Spleen (tissue), 11 donors: ENCODE measurements at regions not wholly inside any gene's neighbourhood (a gene's known extent, or its start where the extent isn't known, plus 50 kb on each side); places are given as distances from the start of the nearest gene placed in this dataset.
A peak's percentile ranks its signal among the peaks of the same experiment; 100 is the strongest.

Source experiments
- DNase-seq: peaks from one replicate; pipeline ENCODE4 v3.0.0-alpha.2; 2020
- H3K27ac ChIP-seq, 8 donors: fragments of 200-600 bp; sonication (generic) in 7 of 8; 1 replicate in 4 of 8; 2 replicates in 4 of 8; pipeline versions ENCODE4 v1.5.0 to v1.8.0; 2016 to 2021; ENCODE audit warnings: inconsistent platforms in 4 of 8, mild to moderate bottlenecking in 4 of 8, moderate library complexity in 1 of 8
- H3K27me3 ChIP-seq, 7 donors: fragments of 200-600 bp; sonication (generic) in 6 of 7; replicated peaks in 1 of 7; 1 replicate in 4 of 7; 2 replicates in 3 of 7; pipeline versions ENCODE4 v1.5.0 to v1.8.0; 2016 to 2021; ENCODE audit warnings: inconsistent platforms in 3 of 7, mild to moderate bottlenecking in 1 of 7
- H3K36me3 ChIP-seq, 6 donors: fragments of 200-600 bp; sonication (generic) in 5 of 6; 1 replicate in 4 of 6; 2 replicates in 2 of 6; pipeline versions ENCODE4 v1.5.0 to v1.8.0; 2016 to 2021; ENCODE audit warnings: inconsistent platforms in 2 of 6
- H3K4me1 ChIP-seq, 6 donors: fragments of 200-600 bp; sonication (generic) in 5 of 6; 1 replicate in 3 of 6; 2 replicates in 3 of 6; pipeline versions ENCODE4 v1.5.0 to v1.8.0; 2016 to 2021; ENCODE audit warnings: inconsistent platforms in 3 of 6
- H3K4me3 ChIP-seq, 8 donors: fragments of 200-600 bp; sonication (generic) in 7 of 8; 1 replicate in 4 of 8; 2 replicates in 4 of 8; pipeline versions ENCODE4 v1.5.0 to v1.8.0; 2016 to 2021; ENCODE audit warnings: inconsistent platforms in 4 of 8, mild to moderate bottlenecking in 4 of 8, moderate library complexity in 2 of 8
- H3K9me3 ChIP-seq, 8 donors: fragments of 200-600 bp; sonication (generic) in 7 of 8; 1 replicate in 4 of 8; 2 replicates in 4 of 8; pipeline versions ENCODE4 v1.5.0 to v1.8.0; 2016 to 2021; ENCODE audit warnings: inconsistent platforms in 4 of 8
- CTCF ChIP-seq, 11 experiments: fragments of 200-600 bp in 7 of 11; fragments of 450-650 bp in 4 of 11; sonication (generic) in 4 of 11; IDR thresholded peaks in 8 of 11; conservative IDR thresholded peaks in 3 of 11; 1 replicate in 7 of 11; 2 replicates in 4 of 11; pipeline versions ENCODE4 v1.4.0 to v1.8.0; 2016 to 2021; ENCODE audit warnings: antibody characterized with exemption in 11 of 11, inconsistent platforms in 4 of 11, mild to moderate bottlenecking in 1 of 11
- POLR2A ChIP-seq, 3 donors: fragments of 450-650 bp; IDR thresholded peaks; one replicate each; pipeline ENCODE4 v1.5.1; 2017; ENCODE audit warnings: antibody characterized with exemption in 3 of 3, mild to moderate bottlenecking in 1 of 3
- POLR2AphosphoS5 ChIP-seq, 3 donors: sonication (generic); formaldehyde crosslinking; IDR thresholded peaks; one replicate each; pipeline ENCODE4 v1.5.1; 2017; ENCODE audit warnings: antibody characterized with exemption in 3 of 3
- WGBS, 5 donors: extraction: QIAGEN DNeasy Blood & Tissue Kit in 3 of 5; methylation state at CpG; one replicate each; pipeline versions ENCODE4 v1.1.5 to v1.1.7; 2013 to 2018; 5-methylcytosine and 5-hydroxymethylcytosine counted together
- intact Hi-C: fragments of 100-400 bp; cut with DNase I; formaldehyde crosslinking; loops from one replicate; pipeline ENCODE4 v1.15.0; 2023; ENCODE audit warnings: low total_unique reads
- donor health status: healthy with polysubstance abuse.
- donor health status: DM: no; HTN: no; CAD: no; lungs with moderate emphysema.
- donor health status: DM: no; HTN: no; CAD: no.
- donor health status: Bipolar disorder and iron deficiency.
- donor health status: healthy.
- donor health status: DM: no; HTN: no; CAD: no.
- donor health status: DM: yes; HTN: yes; CAD: no.

DNA sequence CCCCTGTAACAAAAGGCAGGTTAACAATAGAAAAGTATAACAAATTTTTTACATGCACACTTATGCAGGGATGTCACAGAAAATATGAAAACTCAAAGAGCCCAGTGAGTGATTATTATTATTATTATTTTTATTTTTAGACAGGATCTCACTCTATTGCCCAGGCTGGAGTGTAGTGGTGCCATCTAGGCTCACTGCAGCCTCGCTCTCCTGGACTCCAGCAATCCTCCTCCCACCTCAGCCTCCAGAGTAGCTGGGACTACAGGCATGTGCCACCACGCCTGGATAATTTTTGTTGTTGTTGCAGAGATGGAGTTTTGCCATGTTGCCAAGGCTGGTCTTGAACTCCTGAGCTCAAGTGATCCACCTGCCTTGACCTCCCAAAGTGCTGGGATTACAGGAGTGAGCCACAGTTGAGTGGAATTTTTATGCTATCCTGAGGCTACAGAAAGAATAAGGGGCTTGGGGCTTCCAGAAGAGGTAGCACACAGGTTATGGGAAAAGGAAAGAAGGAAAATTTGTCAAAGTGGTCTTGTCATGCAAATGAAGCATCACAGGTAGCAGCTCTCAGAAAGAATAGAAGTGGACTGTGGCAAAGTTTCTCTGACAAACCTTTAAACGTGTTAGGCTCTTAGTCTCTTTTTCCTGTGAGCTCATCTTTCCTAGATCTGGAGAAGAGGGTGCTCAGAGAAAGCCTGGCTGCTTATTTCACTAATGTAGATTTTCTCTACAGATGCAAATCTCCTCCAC is 87.7 kb upstream of the LSM14A start:
- intact Hi-C loops, result no loop called here
- H3K27me3 ChIP-seq, result peaks cover 0 to 18% (median 0%) of the 10 kb centered on the region in 7 donors
- H3K36me3 ChIP-seq, result no peaks in the 10 kb centered on the region
- H3K9me3 ChIP-seq, result no peaks in the 10 kb centered on the region
- H3K4me1 ChIP-seq, result no peaks in the 10 kb centered on the region
- no peak overlapping the region for H3K4me3 ChIP-seq
- TF ChIP-seq POLR2A (IDR thresholded peaks at IDR 0.05) (no peak), POLR2AphosphoS5 (IDR thresholded peaks at IDR 0.05) (no peak), CTCF (IDR thresholded peaks at IDR 0.05 in 8 of 11, conservative IDR thresholded peaks at IDR 0.05 in 3 of 11) (no peak)
- no peak for DNase-seq
- no peak overlapping the region for H3K27ac ChIP-seq
- WGBS, 5 donors, result 40 to 59% (median 56%) methylated on average over 3 of the region's 3 CpGs

- no peak for TF ChIP-seq POLR2A (IDR thresholded peaks at IDR 0.05)
- no peak for TF ChIP-seq POLR2AphosphoS5 (IDR thresholded peaks at IDR 0.05)
- no peak for TF ChIP-seq CTCF (IDR thresholded peaks at IDR 0.05 in 8 of 11, conservative IDR thresholded peaks at IDR 0.05 in 3 of 11)
- Histone ChIP-seq H3K36me3 (no peaks in the 10 kb centered on the region), H3K9me3 (no peaks in the 10 kb centered on the region), H3K27me3 (peaks cover 0 to 18% (median 0%) of the 10 kb centered on the region in 7 donors), H3K4me3 (no peak overlapping the region), H3K4me1 (no peaks in the 10 kb centered on the region), H3K27ac (no peak overlapping the region)
- intact Hi-C loops, result no loop called here
- DNase-seq, result no peak
- 47 to 76% (median 67%) methylated on average over 2 to 3 of the region's 3 CpGs for WGBS, 5 donors
These were observed 87.0 kb upstream of the LSM14A start for GRCh38 chr19:34085336-34085735.

- Histone ChIP-seq H3K27ac (peak overlapping the region in 6 of 8 donors; percentile 29 to 72 (median 46)), H3K4me1 (no peaks in the 10 kb centered on the region), H3K9me3 (no peaks in the 10 kb centered on the region), H3K4me3 (no peak overlapping the region), H3K27me3 (peaks cover 0 to 11% (median 0%) of the 10 kb centered on the region in 7 donors), H3K36me3 (no peaks in the 10 kb centered on the region)
- no peak for DNase-seq
- intact Hi-C loops, result no loop called here
- TF ChIP-seq CTCF (IDR thresholded peaks at IDR 0.05 in 8 of 11, conservative IDR thresholded peaks at IDR 0.05 in 3 of 11), result no peak
- no peak for TF ChIP-seq POLR2AphosphoS5 (IDR thresholded peaks at IDR 0.05)
- TF ChIP-seq POLR2A (IDR thresholded peaks at IDR 0.05), result no peak
These were observed 84.0 kb upstream of the LSM14A start for GRCh38 chr19:34088292-34088691.

GRCh38 chr19:34089566-34089965 is 82.7 kb upstream of the LSM14A start:
- Histone ChIP-seq H3K27me3 (peaks cover 0 to 10% (median 0%) of the 10 kb centered on the region in 7 donors), H3K36me3 (no peaks in the 10 kb centered on the region), H3K9me3 (no peaks in the 10 kb centered on the region), H3K4me3 (no peak overlapping the region), H3K4me1 (no peaks in the 10 kb centered on the region), H3K27ac (no peak overlapping the region)
- no peak for TF ChIP-seq POLR2AphosphoS5 (IDR thresholded peaks at IDR 0.05)
- TF ChIP-seq CTCF (IDR thresholded peaks at IDR 0.05 in 8 of 11, conservative IDR thresholded peaks at IDR 0.05 in 3 of 11), result no peak
- no peak for TF ChIP-seq POLR2A (IDR thresholded peaks at IDR 0.05)
- 64 to 80% (median 78%) methylated on average over 5 of the region's 5 CpGs for WGBS, 5 donors
- intact Hi-C loops, result no loop called here
- DNase-seq, result no peak
